Hypothalamus (tissue), 51 donors: ENCODE measurements at regions not wholly inside any gene's neighbourhood (a gene's known extent, or its start where the extent isn't known, plus 50 kb on each side); places are given as distances from the start of the nearest gene placed in this dataset.

ENCODE experiments used
- DNase-seq, 51 donors: peaks; one replicate each; lab custom pipeline; 2025; lab: John Stamatoyannopoulos, UW

DNA sequence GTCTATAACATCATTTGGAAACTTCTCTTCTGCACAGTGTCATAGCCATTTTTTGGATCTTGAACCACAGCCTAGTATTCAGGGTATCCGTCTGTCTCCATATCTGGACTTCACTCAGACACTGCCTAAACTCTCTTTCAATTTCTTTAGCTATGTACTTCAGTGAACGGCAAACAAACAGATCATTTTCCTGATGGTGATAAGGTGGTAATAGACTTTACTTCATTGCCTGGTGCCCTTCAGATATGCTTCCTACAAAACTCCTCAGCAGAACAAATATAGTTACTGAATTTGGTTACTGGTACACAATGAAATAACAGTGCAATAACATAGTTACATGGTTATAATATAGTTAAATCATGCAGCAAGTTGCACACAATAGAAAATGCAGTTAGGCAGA lies 348.2 kb downstream of the ZSWIM6 start:
- DNase-seq = no peak

DNA sequence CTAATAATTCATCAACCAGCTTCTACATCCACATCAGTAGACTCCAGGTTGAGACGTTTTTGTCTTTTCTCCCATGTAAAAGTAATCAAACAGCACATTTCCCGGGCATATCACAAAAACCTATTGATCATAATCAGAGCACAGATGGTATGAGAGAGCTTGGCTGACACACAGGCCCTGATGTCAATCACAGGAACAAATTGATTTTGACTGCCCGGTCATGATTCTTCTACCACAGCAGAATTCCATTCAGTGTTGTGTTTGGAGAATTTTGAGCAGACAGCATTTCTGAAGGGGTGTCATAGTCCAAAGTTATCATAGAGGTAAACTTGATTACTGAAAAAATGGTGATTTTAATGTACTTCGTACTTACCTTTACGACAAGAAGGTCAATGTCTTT lies 351.1 kb downstream of the ZSWIM6 start:
- DNase-seq = no peak

DNA sequence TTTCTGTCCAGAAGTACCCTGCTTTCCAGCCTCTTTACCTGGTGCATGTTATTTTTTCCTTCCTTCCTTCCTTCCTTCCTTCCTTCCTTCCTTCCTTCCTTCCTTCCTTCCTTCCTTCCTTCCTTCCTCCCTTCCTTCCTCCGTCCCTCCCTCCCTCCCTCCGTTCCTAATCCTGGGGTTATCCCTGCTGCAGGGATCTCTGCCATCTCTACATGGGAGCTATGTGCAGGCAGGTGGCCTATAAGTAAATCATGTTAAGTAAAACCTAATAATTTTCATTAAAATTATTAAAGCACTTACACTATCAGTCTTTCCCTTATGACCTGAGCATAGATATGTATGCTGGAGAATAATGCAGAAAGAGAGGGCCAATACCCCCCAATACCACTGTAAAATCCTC lies 351.9 kb downstream of the ZSWIM6 start:
- no peak for DNase-seq

DNA sequence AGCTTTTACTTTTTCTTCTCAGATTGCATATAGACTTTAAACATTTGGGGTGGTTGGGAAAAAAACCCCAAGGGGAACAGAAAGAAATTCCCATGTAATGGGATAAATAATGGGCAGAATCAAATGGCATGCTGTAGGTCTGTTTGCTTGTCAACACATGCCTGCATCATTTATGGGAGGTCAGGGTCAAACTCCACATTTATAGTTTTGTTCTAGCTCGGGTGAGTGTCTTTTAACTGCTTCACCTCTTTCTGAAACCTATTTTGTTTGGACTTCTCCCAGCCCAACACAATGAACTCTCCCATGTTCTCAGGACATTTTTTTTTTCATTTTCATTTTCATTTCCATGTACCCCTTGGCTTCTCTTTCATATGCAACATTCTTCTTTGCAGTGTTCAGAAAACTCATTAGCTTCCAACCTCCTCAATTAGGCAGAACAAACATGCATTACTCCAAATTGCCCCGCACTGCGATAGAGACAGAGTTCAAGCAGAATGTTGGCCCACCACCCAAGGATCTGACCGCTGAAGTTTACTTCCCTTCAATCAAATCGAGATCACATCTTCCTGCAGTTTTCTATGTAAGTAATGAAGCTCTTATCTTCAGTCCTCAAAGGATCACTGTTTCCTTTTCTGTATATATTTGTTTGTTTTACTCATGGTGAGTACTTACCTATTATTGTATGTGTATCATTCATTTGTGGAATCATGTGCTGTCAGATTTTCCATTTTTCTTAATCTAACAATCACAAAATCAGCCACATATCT lies 354.6 kb downstream of the ZSWIM6 start:
- DNase-seq = no peak

DNA sequence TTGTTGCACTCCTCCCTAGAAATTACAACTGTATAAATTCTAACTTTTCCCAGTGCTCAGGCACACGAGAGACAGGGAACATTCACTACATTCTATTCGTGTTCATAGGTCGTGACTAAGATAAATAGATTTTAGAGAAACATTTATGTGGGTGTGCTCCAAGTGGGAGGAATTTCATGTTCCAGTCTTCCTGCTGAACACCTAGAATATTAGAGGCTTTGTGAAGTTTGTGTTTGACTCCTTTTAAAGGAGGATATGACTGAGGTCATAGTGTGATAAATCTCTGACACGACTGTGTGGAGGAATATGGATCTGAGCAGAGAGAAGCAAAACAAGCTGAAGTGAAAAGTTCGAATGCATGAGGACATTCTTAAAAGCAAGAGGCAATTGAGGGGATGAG lies 355.3 kb downstream of the ZSWIM6 start:
- peak in 1 of 51 donors; percentile 51 for DNase-seq

DNA sequence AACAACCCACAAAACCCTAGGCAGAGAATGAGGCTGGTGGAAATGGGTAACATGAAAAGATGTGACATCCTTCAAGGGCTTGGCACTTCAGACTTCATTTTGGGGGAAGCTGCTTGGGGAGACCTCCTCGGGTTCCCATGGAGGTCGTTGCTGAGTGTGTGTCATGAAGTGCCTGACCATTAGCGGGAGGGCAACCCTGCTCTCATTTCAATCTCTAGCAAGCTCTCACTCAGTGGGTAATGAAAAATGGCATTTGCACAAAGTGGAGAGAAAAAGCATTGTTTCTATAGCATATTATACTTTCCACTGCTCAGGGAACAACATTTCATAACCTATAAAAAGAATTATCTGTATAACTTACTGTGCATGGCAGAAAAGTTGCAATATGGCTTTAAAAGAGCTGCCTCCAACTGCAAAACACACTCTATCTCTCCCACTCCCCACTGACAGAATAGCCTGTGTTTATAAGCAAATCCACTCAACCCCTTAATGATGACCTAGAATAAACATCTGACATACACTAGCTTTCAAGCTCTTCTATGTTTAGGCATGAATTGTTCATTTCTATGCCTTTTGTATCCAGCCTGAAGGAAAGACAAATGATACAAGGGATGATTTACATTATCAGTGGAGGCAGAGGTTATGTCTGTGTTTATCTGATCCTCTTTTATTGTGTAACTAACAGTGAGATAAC lies 357.2 kb downstream of the ZSWIM6 start:
- DNase-seq = no peak

DNA sequence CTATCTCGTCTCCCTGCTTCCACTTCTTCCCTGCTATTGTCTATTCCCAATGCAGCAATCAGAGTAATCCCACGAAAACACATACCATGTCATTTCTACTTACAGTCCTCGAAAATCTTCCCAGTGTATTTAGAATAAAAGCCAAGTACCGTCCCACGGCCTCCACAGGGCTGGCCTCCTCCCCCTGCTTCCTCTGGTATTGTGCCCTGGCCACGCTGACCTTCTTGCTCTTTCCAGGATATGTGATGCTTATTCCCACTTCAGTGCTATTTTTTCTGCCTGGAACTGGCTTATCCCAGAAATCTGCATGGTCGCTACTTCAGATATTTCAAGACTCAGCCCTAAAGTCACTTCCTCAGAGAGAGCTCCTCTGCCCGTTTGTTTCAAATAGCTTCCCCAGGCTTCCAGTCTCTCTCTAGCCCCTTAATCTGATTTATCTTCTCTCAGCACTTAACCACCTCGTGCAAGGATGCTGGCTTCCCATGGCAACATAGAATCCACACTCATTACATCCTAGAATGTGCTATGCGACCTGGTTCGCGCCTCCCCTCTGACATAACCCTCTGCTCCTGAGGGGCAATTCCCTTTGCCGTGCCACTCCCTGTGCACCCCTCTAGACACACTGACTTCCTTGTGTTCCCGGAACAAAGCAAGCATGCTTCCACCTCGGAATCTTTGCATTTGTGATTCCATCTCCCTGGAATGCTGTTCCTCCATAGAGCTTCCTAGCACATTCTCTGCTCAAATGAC lies 365.9 kb downstream of the ZSWIM6 start:
- DNase-seq = no peak

DNA sequence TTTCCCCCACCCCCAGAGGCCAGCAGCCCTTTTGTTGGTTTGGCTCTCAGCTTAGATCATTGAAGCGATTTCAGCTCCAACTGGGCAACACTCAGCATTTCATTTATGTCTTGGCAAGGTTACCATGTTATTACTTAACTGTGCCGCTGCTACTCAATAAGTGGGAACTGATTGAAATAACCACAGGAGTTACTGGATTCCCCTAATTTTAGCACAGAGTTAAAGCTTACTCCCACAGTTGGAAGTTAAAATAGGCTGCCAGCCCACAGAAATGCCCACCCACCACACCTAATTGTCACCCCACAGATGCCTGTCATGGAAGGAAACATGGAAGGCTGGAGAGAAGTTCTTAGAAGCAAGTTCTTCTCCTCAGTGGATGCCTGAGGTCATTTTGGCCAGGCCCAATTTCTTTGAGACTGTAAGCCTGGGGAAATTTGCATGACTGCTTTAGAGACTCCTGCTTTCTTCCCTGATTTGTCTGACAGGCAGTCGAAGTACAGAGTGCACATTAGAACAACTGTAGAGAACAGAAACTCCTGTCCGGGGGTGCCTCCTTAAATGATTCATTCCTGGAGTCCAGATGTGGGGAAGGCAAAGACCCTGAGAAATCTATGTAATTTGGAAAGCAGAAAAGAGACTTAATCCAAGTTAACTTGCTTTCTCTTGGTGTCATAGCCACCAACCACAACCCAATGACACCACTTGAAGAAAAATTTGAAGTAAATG lies 370.0 kb downstream of the ZSWIM6 start:
- DNase-seq = peak in 2 of 51 donors; percentile 13 to 25

DNA sequence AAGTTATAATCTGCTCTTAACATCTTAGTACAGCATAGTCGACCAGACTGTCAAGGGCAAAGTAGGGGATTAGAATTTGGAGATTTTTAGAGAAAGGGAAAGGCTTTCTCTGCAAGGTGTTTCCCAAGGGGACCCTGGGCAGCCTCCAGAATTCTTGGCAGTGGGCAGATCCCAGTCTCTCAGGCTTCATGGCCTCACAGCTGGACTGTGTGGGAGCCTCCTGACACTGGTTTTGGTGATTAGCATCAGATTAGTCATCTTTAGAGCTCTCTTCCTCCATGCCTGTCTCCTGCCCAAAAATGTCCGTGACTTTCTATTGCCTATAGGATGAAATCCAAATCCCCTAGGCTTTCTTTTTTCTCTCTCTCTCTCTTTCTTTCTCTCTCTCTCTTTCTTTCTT lies 370.7 kb downstream of the ZSWIM6 start:
- DNase-seq = no peak

DNA sequence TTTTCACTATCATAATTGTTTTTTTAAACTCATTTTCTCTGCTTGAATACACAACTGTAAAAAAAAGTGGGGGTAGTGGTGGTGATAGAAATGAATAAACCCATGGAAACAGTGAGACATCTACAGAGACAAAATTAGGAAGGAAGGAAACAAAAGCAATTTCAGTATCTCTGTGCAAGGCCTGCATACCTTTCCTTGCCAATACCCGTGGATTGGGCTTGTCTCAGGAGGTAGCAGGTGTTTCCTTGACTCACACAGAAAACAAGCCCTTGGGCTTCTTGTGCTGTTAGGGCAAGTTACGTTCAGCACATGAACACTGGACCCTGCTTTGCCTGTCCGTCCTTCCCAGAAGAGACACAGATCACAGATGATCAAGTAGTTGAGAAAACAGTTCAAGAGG lies 372.2 kb downstream of the ZSWIM6 start:
- no peak for DNase-seq

DNA sequence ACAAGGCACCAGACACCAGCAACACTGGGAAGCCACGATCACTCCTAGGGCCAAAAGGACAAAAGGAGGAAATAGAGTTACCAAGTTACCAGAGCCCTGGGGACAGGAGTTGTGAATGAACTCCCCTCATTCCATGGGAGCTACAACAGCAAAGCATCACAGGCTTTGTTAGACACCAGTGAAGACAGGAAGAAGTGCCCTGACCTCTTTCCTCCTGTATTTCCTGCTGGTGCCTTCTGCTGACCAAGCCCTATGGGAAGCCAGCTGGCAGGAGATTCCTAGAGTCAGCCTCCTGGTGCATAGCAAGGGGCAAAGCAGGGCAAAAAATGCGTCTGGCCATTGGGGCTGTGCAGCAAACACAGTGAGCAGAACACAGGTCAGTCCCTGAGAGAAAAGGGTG lies 374.7 kb downstream of the ZSWIM6 start:
- peak in 5 of 51 donors; percentile 3 to 18 (median 4) for DNase-seq

DNA sequence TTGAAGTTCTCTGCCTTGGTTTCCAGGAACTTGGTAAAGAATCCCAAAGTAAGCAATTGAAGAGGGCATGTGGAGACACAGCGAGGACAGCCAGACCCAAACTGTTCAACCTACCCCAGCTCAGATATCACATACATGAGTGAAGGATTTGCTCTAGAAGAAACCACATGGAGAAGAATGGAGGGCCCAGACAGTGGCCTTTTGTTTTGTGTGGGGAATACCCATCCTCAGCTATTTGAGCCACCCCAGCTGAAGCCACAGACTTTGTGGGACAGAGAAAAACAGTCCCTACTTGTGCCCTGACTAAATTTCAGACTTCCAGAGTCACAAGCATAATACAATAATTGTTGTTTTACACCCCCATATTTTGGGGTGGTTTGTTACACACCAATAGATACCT lies 387.1 kb downstream of the ZSWIM6 start:
- DNase-seq = peak in 2 of 51 donors; percentile 2 to 8

DNA sequence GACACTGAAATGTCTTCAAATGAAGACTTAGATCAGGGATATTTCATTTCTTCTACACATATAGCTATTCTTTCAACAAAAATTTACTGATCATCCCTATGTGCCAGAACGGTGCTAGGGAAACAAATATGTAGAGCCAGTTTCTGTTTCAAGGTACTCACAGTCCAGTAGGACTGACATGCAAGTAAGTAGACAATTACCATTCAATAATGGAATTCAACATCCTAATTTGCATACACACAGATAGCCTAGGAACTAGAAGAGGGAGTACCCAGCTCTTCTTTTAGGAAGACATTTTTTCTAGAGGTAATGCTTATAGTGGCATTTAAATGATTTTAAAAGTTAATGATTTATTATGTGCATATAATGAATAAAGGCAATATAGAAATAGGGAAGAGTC lies 388.8 kb downstream of the ZSWIM6 start:
- DNase-seq = no peak

DNA sequence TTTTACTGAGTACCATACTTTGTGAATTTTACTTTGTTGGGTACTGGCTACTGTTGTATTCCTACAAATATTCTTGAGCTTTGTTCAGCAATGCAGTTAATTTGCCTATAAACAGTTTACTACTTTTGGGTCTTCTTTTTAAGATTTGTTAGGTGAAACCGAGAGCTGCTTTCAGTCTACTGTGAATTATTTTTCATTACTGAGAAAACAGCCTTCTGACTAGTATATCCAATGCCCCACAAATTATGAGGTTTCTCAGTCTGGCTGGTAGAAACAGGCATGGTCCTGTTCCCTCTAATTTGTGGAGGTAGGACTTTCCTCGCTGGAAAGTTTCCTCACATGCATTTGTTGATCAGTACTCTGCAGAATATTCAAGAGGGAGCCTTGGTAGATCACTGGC lies 392.0 kb downstream of the ZSWIM6 start:
- no peak for DNase-seq

DNA sequence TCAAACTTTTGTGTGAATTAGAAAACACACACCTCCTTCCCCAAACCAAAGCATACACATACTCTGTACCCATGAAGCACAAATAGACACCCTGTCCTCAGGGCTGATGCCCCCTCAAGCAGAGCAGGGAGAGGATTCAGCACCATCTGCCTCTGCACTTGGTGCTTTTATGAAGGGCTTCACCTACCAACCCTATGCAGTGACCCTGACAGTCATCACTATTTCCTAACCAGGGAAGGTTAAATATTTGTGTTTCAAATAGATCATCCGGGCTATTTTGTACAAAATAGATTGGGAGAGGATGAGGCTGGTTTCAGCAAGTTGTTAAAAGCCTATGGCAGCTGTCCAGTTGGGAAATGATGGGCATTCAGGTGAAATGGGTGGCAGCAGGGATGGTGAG lies 396.2 kb downstream of the ZSWIM6 start:
- DNase-seq = no peak

DNA sequence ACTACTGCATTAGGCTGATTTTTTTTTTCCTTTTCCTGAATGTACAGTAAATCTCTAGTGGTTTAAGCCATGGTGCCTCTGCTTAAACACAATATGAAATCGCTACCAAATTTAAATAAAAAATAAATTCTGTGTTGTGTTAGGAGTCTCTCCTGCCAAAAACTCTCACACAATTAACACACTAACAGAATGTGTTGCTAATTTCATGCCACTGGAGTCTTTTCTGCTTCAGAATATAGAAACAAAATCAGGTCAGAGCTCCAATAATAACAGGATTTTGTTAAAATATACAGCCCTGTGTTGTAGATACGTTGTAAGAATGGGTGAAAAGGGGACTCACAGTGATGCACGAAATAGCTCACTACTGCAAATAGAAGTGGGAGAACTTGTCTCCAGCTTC lies 398.8 kb downstream of the ZSWIM6 start:
- no peak for DNase-seq

DNA sequence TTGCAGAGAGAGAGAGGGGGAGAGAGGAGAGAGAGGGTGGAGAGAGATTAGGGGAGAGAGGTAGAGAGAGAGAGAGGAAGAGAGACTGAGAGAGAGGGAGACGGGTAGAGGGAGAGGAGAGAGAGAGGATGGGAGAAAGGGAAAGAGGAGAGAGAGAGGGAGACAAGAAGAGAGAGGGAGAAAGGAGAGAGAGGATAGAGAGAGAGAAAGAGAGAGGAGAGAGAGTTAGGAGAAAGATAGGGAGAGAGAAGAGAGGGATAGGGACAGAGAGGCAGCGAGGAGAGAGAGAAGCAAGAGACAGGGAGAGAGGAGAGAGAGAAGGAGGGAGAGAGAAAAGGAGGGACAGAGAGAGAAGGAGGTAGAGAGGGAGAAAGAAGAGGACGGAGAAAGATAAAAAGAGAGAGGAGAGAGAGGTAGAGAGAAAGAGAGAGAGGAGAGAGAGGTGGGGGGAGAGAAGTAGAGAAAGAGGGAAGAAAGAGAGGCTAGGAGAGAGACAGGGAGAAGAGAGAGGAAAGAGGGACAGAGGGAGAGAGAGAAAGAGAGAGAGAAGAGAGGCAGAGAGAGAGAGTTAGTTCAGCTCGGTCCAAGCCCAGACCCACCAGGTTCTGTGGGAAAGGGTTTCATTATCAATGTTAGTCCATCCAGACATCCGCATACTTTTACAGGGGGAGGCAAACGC lies 399.3 kb downstream of the ZSWIM6 start:
- no peak for DNase-seq

DNA sequence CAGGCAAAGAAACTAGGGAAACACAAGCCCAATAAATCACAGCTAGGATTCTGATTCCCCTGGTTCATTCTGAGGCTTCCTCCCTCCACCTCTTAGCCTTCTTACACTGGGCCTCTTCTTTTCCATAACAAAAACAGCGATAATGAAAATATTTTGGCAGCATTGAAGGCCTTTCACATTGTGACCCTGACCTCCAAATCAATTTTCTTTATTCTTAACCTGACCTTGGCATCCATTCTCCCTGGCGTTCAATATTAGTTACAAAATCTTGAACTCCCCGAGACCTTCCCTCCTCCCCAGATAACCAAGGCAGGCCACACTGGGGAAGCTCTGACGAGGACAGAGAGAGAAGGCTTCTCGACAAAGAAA lies 399.9 kb downstream of the ZSWIM6 start:
- DNase-seq = peak in 1 of 51 donors; percentile 35

DNA sequence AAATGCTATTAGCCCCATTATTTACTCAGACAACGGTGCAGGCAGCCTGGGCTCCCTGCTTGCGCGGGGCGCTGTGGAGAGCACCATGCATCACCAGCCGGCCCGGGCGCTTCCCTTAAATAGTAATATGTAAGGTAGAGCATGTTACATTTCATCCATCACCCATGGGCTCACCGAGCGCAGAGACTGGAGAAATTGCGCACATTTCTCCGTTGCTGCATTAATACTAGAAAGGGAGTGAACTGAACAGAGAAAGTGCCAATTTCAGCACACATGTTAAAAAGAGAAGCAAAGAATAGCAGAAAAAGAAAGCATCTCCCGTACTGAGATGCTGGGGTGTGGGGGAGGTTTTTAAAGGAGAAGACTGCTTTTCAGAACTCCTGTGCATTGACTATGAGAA lies 400.3 kb downstream of the ZSWIM6 start:
- peak in 37 of 51 donors; percentile 1 to 81 (median 24) for DNase-seq

DNA sequence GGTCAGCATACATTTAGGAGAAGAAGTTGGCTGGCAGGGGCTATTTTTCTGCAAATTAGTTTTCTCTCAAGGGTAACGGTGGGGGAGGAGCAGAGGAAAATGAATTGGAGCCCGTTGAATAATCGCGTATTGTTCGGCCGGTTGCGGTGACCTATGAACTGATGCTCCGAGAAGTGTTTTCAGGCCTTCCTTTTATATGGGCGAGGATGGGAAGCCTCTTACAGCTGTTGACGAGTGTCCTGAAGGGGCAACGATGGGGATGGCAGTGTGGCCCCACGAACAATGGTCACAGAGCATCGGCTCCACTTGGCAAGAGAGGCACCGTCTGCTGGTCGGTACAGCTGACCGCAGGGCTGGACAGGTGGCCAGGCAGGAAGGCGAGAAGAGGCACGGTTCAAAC lies 400.7 kb downstream of the ZSWIM6 start:
- peak in 26 of 51 donors; percentile 3 to 71 (median 18) for DNase-seq
